ENCODE measurements at regions not wholly inside any gene's neighbourhood (a gene's known extent, or its start where the extent isn't known, plus 50 kb on each side); places are given as distances from the start of the nearest gene placed in this dataset.

GRCh38 chr11:10920875-10921274 is 63.0 kb upstream of the ZBED5 start:
- DNase-seq (ENCODE audit: extremely low read depth, insufficient read length) = no peak
- TF ChIP-seq, protein P1, sequence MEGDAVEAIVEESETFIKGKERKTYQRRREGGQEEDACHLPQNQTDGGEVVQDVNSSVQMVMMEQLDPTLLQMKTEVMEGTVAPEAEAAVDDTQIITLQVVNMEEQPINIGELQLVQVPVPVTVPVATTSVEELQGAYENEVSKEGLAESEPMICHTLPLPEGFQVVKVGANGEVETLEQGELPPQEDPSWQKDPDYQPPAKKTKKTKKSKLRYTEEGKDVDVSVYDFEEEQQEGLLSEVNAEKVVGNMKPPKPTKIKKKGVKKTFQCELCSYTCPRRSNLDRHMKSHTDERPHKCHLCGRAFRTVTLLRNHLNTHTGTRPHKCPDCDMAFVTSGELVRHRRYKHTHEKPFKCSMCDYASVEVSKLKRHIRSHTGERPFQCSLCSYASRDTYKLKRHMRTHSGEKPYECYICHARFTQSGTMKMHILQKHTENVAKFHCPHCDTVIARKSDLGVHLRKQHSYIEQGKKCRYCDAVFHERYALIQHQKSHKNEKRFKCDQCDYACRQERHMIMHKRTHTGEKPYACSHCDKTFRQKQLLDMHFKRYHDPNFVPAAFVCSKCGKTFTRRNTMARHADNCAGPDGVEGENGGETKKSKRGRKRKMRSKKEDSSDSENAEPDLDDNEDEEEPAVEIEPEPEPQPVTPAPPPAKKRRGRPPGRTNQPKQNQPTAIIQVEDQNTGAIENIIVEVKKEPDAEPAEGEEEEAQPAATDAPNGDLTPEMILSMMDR (IDR thresholded peaks at IDR 0.05; ENCODE audit: insufficient read depth, low read length, poor library complexity, severe bottlenecking) = no peak
- H3K27me3 ChIP-seq (replicated peaks; ENCODE audit: control insufficient read depth, insufficient read depth, low read length) = no peaks in the 10 kb centered on the region; the same call in none of the 2 replicates

DNA sequence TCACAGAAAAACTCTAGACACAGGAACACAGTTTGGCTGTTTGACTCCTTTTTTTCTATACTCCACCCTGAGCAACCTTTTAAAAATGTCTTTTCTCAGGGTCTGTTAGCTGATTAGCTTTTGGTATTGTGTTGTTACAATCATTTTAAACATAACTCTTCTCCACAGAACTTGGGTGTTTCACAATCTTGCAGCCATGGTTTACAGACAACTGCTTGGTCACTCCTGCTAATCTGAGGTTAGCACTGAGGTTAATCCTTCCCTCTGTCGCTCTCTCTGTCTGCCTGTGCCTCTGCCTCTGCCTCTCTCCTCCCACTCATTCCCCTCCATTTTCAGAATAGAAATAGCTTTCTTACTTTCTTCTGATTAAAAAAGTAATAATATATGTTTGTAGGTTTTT is 62.4 kb upstream of the ZBED5 start:
- no peak overlapping the region for H3K4me3 ChIP-seq (replicated peaks; ENCODE audit: low read depth, low read length)
- no peaks in the 10 kb centered on the region for H3K36me3 ChIP-seq (ENCODE audit: control insufficient read depth, insufficient read depth, low read length)
- no peak for DNase-seq (ENCODE audit: extremely low read depth, insufficient read length)
- no peaks in the 10 kb centered on the region; the same call in 1 of the 2 replicates for H3K27me3 ChIP-seq (replicated peaks; ENCODE audit: control insufficient read depth, insufficient read depth, low read length)
- TF ChIP-seq, protein P1 (IDR thresholded peaks at IDR 0.05; ENCODE audit: insufficient read depth, low read length, poor library complexity, severe bottlenecking) = no peak

More at GRCh38 chr11:10920875-10921274, 63.0 kb upstream of the ZBED5 start:
- no peak overlapping the region for H3K4me3 ChIP-seq (replicated peaks; ENCODE audit: low read depth, low read length)
- H3K36me3 ChIP-seq (ENCODE audit: control insufficient read depth, insufficient read depth, low read length) = no peaks in the 10 kb centered on the region

GRCh38 chr11:10918698-10919097 is 60.8 kb upstream of the ZBED5 start:
- TF ChIP-seq, protein P1 (IDR thresholded peaks at IDR 0.05; ENCODE audit: insufficient read depth, low read length, poor library complexity, severe bottlenecking) = no peak
- H3K36me3 ChIP-seq (ENCODE audit: control insufficient read depth, insufficient read depth, low read length) = no peaks in the 10 kb centered on the region
- H3K27me3 ChIP-seq (replicated peaks; ENCODE audit: control insufficient read depth, insufficient read depth, low read length) = no peaks in the 10 kb centered on the region; the same call in 1 of the 2 replicates
- H3K4me3 ChIP-seq (replicated peaks; ENCODE audit: low read depth, low read length) = no peak overlapping the region
- DNase-seq (ENCODE audit: extremely low read depth, insufficient read length) = no peak

GRCh38 chr11:10918275-10918674 is 60.4 kb upstream of the ZBED5 start:
- Histone ChIP-seq H3K36me3 (ENCODE audit: control insufficient read depth, insufficient read depth, low read length) (no peaks in the 10 kb centered on the region), H3K27me3 (replicated peaks; ENCODE audit: control insufficient read depth, insufficient read depth, low read length) (no peaks in the 10 kb centered on the region; the same call in 1 of the 2 replicates), H3K4me3 (replicated peaks; ENCODE audit: low read depth, low read length) (no peak overlapping the region)
- TF ChIP-seq, protein P1 (IDR thresholded peaks at IDR 0.05; ENCODE audit: insufficient read depth, low read length, poor library complexity, severe bottlenecking) = no peak
- no peak for DNase-seq (ENCODE audit: extremely low read depth, insufficient read length)

DNA sequence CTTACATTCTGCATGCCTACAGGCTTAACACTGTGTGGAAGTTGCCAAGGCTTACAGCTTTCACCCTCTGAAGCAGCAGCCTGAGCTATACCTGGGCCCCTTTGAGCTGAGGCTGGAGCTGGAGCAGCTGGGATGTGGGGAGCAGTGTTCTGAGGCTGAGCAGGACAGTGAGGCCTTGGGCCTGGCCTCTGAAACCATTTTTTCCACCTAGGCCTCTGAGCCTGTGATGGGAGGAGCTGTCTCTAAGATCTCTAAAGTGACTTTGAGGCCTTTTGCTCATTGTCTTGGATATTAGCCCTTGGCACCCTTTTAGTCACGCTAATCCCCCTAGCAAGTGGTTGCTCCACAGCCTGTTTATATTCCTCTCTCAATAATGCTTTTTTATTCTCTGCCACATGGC is 59.9 kb upstream of the ZBED5 start:
- Histone ChIP-seq H3K36me3 (ENCODE audit: control insufficient read depth, insufficient read depth, low read length) (no peaks in the 10 kb centered on the region), H3K27me3 (replicated peaks; ENCODE audit: control insufficient read depth, insufficient read depth, low read length) (no peaks in the 10 kb centered on the region; the same call in 1 of the 2 replicates), H3K4me3 (replicated peaks; ENCODE audit: low read depth, low read length) (no peak overlapping the region)
- no peak for DNase-seq (ENCODE audit: extremely low read depth, insufficient read length)
- TF ChIP-seq, protein P1 (IDR thresholded peaks at IDR 0.05; ENCODE audit: insufficient read depth, low read length, poor library complexity, severe bottlenecking) = no peak

DNA sequence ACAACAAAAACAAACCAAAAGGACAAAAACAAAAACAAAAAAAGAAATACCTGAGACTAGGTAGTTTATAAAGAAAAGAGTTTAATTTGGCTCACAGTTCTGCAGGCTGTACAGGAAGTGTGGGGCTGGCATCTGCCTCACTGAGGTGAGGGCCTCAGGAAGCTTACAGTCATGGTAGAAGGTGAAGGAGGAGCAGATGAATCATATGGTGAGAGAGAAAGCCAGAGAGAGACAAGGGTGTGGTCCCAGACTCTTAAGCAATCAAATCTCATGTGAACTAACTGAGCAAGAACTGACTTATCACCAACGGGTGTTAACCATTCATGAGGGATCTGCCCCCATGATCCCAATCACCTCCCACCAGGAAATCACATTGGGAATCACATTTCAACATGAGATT is 58.8 kb upstream of the ZBED5 start:
- H3K4me3 ChIP-seq (replicated peaks; ENCODE audit: low read depth, low read length) = no peak overlapping the region
- no peaks in the 10 kb centered on the region; the same call in 1 of the 2 replicates for H3K27me3 ChIP-seq (replicated peaks; ENCODE audit: control insufficient read depth, insufficient read depth, low read length)
- DNase-seq (ENCODE audit: extremely low read depth, insufficient read length) = no peak
- TF ChIP-seq, protein P1 (IDR thresholded peaks at IDR 0.05; ENCODE audit: insufficient read depth, low read length, poor library complexity, severe bottlenecking) = no peak
- no peaks in the 10 kb centered on the region for H3K36me3 ChIP-seq (ENCODE audit: control insufficient read depth, insufficient read depth, low read length)
